ENCODE measurements at regions not wholly inside any gene's neighbourhood (a gene's known extent, or its start where the extent isn't known, plus 50 kb on each side); places are given as distances from the start of the nearest gene placed in this dataset.

DNA sequence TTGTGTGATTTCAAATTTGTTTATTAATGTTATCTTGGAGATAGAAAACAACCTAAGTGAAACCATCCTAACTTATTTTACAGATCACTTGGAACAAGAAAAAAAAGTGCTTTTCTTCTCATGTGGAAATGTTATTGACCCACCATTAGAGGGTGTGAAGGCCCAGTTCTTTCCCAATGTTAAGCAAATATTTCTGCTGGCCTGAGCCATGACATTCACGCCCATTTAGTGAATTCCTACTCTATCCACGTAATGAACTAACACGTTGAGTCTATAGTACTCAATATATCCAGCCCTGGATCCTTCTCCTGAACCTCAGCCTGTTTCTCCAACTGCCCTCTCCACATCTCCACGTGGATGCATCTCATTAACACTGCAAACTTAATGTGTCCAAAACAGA is 180.6 kb upstream of the ZFP64 start:
- Histone ChIP-seq H3K9me3 (ENCODE audit: control insufficient read depth in 1 of 2, insufficient read depth in 1 of 2, low read length in 2 of 2) (no peaks in the 10 kb centered on the region), H3K36me3 (ENCODE audit: insufficient read depth, low read length) (no peaks in the 10 kb centered on the region), H3K4me1 (ENCODE audit: insufficient read depth, low read length) (no peaks in the 10 kb centered on the region), H3K4me3 (ENCODE audit: low read length) (no peak overlapping the region), H3K27ac (ENCODE audit: low read depth in 1 of 2, low read length in 2 of 2) (no peak overlapping the region), H3K27me3 (ENCODE audit: control insufficient read depth in 1 of 2, insufficient read depth in 2 of 2, low read length in 2 of 2) (no peaks in the 10 kb centered on the region)
- intact Hi-C loops (cut with DNase I, micrococcal nuclease), result loop anchor here in 1 of 2 experiments (10.0 kb wide), 1 partner anchor 127 kb away; no protein-coding TSS in a partner anchor
- CTCF ChIA-PET, result no interaction called here
- TF ChIP-seq, protein P1, sequence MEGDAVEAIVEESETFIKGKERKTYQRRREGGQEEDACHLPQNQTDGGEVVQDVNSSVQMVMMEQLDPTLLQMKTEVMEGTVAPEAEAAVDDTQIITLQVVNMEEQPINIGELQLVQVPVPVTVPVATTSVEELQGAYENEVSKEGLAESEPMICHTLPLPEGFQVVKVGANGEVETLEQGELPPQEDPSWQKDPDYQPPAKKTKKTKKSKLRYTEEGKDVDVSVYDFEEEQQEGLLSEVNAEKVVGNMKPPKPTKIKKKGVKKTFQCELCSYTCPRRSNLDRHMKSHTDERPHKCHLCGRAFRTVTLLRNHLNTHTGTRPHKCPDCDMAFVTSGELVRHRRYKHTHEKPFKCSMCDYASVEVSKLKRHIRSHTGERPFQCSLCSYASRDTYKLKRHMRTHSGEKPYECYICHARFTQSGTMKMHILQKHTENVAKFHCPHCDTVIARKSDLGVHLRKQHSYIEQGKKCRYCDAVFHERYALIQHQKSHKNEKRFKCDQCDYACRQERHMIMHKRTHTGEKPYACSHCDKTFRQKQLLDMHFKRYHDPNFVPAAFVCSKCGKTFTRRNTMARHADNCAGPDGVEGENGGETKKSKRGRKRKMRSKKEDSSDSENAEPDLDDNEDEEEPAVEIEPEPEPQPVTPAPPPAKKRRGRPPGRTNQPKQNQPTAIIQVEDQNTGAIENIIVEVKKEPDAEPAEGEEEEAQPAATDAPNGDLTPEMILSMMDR (IDR thresholded peaks at IDR 0.05), result no peak
- Mint-ChIP-seq H3K9me3 (no peaks in the 10 kb centered on the region), H3K36me3 (ENCODE audit: low read depth) (no peaks in the 10 kb centered on the region), H3K4me3 (no peak overlapping the region), H3K27ac (no peak overlapping the region), H3K27me3 (no peaks in the 10 kb centered on the region), H3K4me1 (ENCODE audit: low read depth) (no peaks in the 10 kb centered on the region)
- DNase-seq, result no peak
- no peak for ATAC-seq (ENCODE audit: poor library complexity)
- POLR2A ChIA-PET, result interaction anchor here (1.0 kb wide), 1 partner anchor 11 kb away, joined by 4 read pairs; no protein-coding TSS in a partner anchor

DNA sequence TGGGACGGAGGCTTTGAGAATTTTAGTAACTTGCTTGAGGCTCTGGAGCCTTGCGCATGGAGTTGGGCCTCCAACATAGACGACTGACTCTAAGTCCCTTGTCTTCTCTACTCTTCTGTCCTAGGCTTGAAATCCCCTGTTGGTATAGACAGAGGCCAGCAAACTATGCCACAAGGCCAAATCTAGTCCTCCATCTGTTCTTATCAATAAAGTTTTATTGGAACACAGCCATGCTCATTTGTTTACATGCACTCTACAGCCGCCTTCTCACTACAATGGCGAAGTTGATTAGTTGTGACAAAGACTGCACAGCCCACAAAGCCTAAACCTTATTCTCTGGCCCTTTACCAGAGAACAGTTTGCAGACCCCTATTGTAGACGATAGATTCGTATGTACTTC is 174.1 kb upstream of the ZFP64 start:
- H3K4me1 Mint-ChIP-seq (ENCODE audit: low read depth), result no peaks in the 10 kb centered on the region
- no peaks in the 10 kb centered on the region for H3K4me1 ChIP-seq (ENCODE audit: insufficient read depth, low read length)
- no peak for DNase-seq
- H3K27me3 Mint-ChIP-seq, result no peaks in the 10 kb centered on the region
- ChIA-PET POLR2A (no interaction called here), CTCF (no interaction called here)
- no peaks in the 10 kb centered on the region for H3K9me3 ChIP-seq (ENCODE audit: control insufficient read depth in 1 of 2, insufficient read depth in 1 of 2, low read length in 2 of 2)
- H3K4me3 ChIP-seq (ENCODE audit: low read length), result no peak overlapping the region
- no peak for ATAC-seq (ENCODE audit: poor library complexity)
- H3K27ac ChIP-seq (ENCODE audit: low read depth in 1 of 2, low read length in 2 of 2), result no peak overlapping the region
- TF ChIP-seq, protein P1 (IDR thresholded peaks at IDR 0.05), result no peak
- H3K9me3 Mint-ChIP-seq, result no peaks in the 10 kb centered on the region
- intact Hi-C loops (cut with DNase I, micrococcal nuclease), result no loop called here
- H3K36me3 Mint-ChIP-seq (ENCODE audit: low read depth), result no peaks in the 10 kb centered on the region
- H3K36me3 ChIP-seq (ENCODE audit: insufficient read depth, low read length), result no peaks in the 10 kb centered on the region
- no peak overlapping the region for H3K4me3 Mint-ChIP-seq
- H3K27me3 ChIP-seq (ENCODE audit: control insufficient read depth in 1 of 2, insufficient read depth in 2 of 2, low read length in 2 of 2), result no peaks in the 10 kb centered on the region
- H3K27ac Mint-ChIP-seq, result no peak overlapping the region

DNA sequence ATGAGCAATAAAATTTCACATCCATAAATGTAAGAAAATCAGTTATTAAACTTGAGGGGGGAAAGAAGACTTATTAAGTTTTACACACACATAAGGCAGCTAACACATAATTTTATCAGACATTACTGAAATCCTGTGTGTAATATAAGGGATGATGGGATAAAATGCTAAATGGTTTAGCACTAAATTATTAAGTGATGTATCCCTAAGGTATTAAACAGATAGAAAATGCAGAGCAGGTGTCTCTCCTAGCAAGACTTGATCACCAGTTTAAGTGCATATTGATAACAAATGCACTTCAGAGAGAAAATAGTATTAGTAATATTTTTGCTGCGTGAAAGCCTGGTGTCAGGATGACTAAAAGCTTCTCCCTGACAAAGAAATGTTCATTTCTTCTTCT is 172.8 kb upstream of the ZFP64 start:
- no peaks in the 10 kb centered on the region for H3K4me1 Mint-ChIP-seq (ENCODE audit: low read depth)
- no peaks in the 10 kb centered on the region for H3K4me1 ChIP-seq (ENCODE audit: insufficient read depth, low read length)
- peaks cover 6% of the 10 kb centered on the region for H3K27me3 Mint-ChIP-seq
- intact Hi-C loops (cut with DNase I, micrococcal nuclease), result no loop called here
- TF ChIP-seq, protein P1 (IDR thresholded peaks at IDR 0.05), result no peak
- H3K9me3 Mint-ChIP-seq, result no peaks in the 10 kb centered on the region
- H3K36me3 Mint-ChIP-seq (ENCODE audit: low read depth), result no peaks in the 10 kb centered on the region
- ATAC-seq (ENCODE audit: poor library complexity) (no peak), DNase-seq (no peak)
- no peaks in the 10 kb centered on the region for H3K27me3 ChIP-seq (ENCODE audit: control insufficient read depth in 1 of 2, insufficient read depth in 2 of 2, low read length in 2 of 2)
- H3K9me3 ChIP-seq (ENCODE audit: control insufficient read depth in 1 of 2, insufficient read depth in 1 of 2, low read length in 2 of 2), result no peaks in the 10 kb centered on the region
- POLR2A ChIA-PET, result no interaction called here
- no peak overlapping the region for H3K4me3 Mint-ChIP-seq
- H3K36me3 ChIP-seq (ENCODE audit: insufficient read depth, low read length), result no peaks in the 10 kb centered on the region
- CTCF ChIA-PET, result no interaction called here
- no peak overlapping the region for H3K4me3 ChIP-seq (ENCODE audit: low read length)
- H3K27ac Mint-ChIP-seq, result no peak overlapping the region
- H3K27ac ChIP-seq (ENCODE audit: low read depth in 1 of 2, low read length in 2 of 2), result no peak overlapping the region
